ENCODE measurements at regions not wholly inside any gene's neighbourhood (a gene's known extent, or its start where the extent isn't known, plus 50 kb on each side); places are given as distances from the start of the nearest gene placed in this dataset.

GRCh38 chr1:72693899-72694298 is 411.6 kb upstream of the NEGR1 start:
- WGBS (ENCODE audit: insufficient coverage) = 69% methylated on average over 1 of the region's 1 CpG
- Histone ChIP-seq H3K4me1 (ENCODE audit: control insufficient read depth, insufficient read depth, low read length) (no peaks in the 10 kb centered on the region), H3K36me3 (ENCODE audit: control insufficient read depth, insufficient read depth, low read length) (no peaks in the 10 kb centered on the region), H3K4me3 (ENCODE audit: low read depth, low read length) (no peak overlapping the region), H3K27me3 (ENCODE audit: control insufficient read depth, insufficient read depth, low read length) (no peaks in the 10 kb centered on the region), H3K9me3 (ENCODE audit: control insufficient read depth, insufficient read depth, low read length) (peaks cover 5% of the 10 kb centered on the region), H3K27ac (ENCODE audit: low read depth, low read length) (no peak overlapping the region)
- DNase-seq (ENCODE audit: low read depth in 4 of 6, low spot score in 6 of 6) = no peak

DNA sequence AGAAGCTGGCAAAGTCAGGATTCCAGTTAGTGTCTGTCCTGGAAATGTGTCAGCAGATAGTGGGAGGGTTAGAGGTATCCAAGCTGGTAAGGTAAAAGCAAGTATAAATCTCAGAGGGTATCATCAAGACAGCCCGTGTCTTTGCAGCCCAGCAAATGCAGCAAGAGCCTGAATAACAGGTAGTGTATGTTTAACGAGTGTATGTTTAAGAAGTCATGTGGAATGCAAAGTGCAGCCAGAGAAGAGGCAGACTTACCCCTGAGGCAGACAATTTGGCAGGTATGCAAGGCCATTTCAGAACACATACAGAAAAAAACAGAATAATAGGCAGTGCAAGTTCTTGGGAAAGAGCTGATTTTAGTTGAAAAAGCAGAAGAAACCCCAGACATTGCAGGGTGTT is 411.0 kb upstream of the NEGR1 start:
- Histone ChIP-seq H3K27ac (ENCODE audit: low read depth, low read length) (no peak overlapping the region), H3K4me3 (ENCODE audit: low read depth, low read length) (no peak overlapping the region), H3K36me3 (ENCODE audit: control insufficient read depth, insufficient read depth, low read length) (no peaks in the 10 kb centered on the region), H3K27me3 (ENCODE audit: control insufficient read depth, insufficient read depth, low read length) (no peaks in the 10 kb centered on the region), H3K4me1 (ENCODE audit: control insufficient read depth, insufficient read depth, low read length) (no peaks in the 10 kb centered on the region), H3K9me3 (ENCODE audit: control insufficient read depth, insufficient read depth, low read length) (peaks cover 5% of the 10 kb centered on the region)
- DNase-seq (ENCODE audit: low read depth in 4 of 6, low spot score in 6 of 6) = no peak
- 75% methylated on average over 1 of the region's 2 CpGs for WGBS (ENCODE audit: insufficient coverage)

- H3K27ac ChIP-seq (ENCODE audit: low read depth, low read length) = no peak overlapping the region
- no peak for DNase-seq (ENCODE audit: low read depth in 4 of 6, low spot score in 6 of 6)
- H3K4me3 ChIP-seq (ENCODE audit: low read depth, low read length) = no peak overlapping the region
- H3K4me1 ChIP-seq (ENCODE audit: control insufficient read depth, insufficient read depth, low read length) = no peaks in the 10 kb centered on the region
- H3K27me3 ChIP-seq (ENCODE audit: control insufficient read depth, insufficient read depth, low read length) = no peaks in the 10 kb centered on the region
- peaks cover 5% of the 10 kb centered on the region for H3K9me3 ChIP-seq (ENCODE audit: control insufficient read depth, insufficient read depth, low read length)
- H3K36me3 ChIP-seq (ENCODE audit: control insufficient read depth, insufficient read depth, low read length) = no peaks in the 10 kb centered on the region
Observed at GRCh38 chr1:72690871-72691270, 408.5 kb upstream of the NEGR1 start.

- no peaks in the 10 kb centered on the region for H3K9me3 ChIP-seq (ENCODE audit: control insufficient read depth, insufficient read depth, low read length)
- no peak overlapping the region for H3K27ac ChIP-seq (ENCODE audit: low read depth, low read length)
- H3K27me3 ChIP-seq (ENCODE audit: control insufficient read depth, insufficient read depth, low read length) = no peaks in the 10 kb centered on the region
- 54% methylated on average over 2 of the region's 4 CpGs for WGBS (ENCODE audit: insufficient coverage)
- H3K4me1 ChIP-seq (ENCODE audit: control insufficient read depth, insufficient read depth, low read length) = no peaks in the 10 kb centered on the region
- no peak overlapping the region for H3K4me3 ChIP-seq (ENCODE audit: low read depth, low read length)
- DNase-seq (ENCODE audit: low read depth in 4 of 6, low spot score in 6 of 6) = peak in 1 of 6 donors; percentile 1
- H3K36me3 ChIP-seq (ENCODE audit: control insufficient read depth, insufficient read depth, low read length) = no peaks in the 10 kb centered on the region
Observed at GRCh38 chr1:72678683-72679082, 396.3 kb upstream of the NEGR1 start.

DNA sequence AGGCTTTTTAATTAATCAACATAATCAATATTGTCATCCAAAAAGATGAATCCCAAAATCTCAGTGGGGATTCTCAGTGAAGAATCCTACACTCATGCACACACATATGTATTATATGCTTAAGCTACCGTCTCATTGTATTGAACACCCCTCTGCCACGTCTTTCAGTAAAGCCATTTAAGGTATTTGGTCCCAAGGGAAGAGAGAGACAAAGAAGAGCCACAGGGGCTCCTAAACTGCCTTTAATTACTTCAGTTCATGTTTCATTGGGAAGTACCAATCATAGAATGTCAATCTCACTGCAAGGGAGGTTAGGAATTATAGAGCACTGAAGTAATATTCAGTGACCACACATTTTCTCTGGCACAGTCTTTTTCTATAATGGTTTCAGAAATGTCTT is 388.6 kb upstream of the NEGR1 start:
- DNase-seq (ENCODE audit: low read depth in 4 of 6, low spot score in 6 of 6) = no peak
- no peaks in the 10 kb centered on the region for H3K9me3 ChIP-seq (ENCODE audit: control insufficient read depth, insufficient read depth, low read length)
- no peaks in the 10 kb centered on the region for H3K27me3 ChIP-seq (ENCODE audit: control insufficient read depth, insufficient read depth, low read length)
- no peak overlapping the region for H3K4me3 ChIP-seq (ENCODE audit: low read depth, low read length)
- H3K27ac ChIP-seq (ENCODE audit: low read depth, low read length) = no peak overlapping the region
- no peaks in the 10 kb centered on the region for H3K4me1 ChIP-seq (ENCODE audit: control insufficient read depth, insufficient read depth, low read length)
- no CpG with 5 or more reads among the region's 2 CpGs for WGBS (ENCODE audit: insufficient coverage)
- H3K36me3 ChIP-seq (ENCODE audit: control insufficient read depth, insufficient read depth, low read length) = no peaks in the 10 kb centered on the region

DNA sequence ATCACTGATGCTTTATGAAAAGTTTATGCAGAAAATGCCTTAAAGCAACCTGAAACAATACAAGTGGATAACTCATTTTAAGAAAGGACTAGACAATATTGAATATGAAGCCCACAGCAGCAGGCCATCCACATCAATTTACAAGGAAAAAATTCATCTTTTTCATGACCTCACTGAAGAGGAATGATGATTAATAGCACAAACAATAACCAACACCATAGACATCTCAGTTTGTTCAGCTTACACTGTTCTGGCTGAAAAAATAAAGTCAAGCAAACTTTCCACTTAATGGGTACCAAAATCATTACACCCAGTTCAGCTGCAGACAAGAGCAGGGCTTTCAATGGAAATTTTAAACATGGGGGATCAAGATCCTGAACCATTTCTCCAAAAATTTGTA is 380.6 kb upstream of the NEGR1 start:
- Histone ChIP-seq H3K9me3 (ENCODE audit: control insufficient read depth, insufficient read depth, low read length) (no peaks in the 10 kb centered on the region), H3K27ac (ENCODE audit: low read depth, low read length) (no peak overlapping the region), H3K4me3 (ENCODE audit: low read depth, low read length) (no peak overlapping the region), H3K36me3 (ENCODE audit: control insufficient read depth, insufficient read depth, low read length) (no peaks in the 10 kb centered on the region), H3K4me1 (ENCODE audit: control insufficient read depth, insufficient read depth, low read length) (no peaks in the 10 kb centered on the region), H3K27me3 (ENCODE audit: control insufficient read depth, insufficient read depth, low read length) (no peaks in the 10 kb centered on the region)
- DNase-seq (ENCODE audit: low read depth in 4 of 6, low spot score in 6 of 6) = no peak

GRCh38 chr1:72650843-72651435 is 368.6 kb upstream of the NEGR1 start:
- no CpG with 5 or more reads among the region's 5 CpGs for WGBS (ENCODE audit: insufficient coverage)
- Histone ChIP-seq H3K4me3 (ENCODE audit: low read depth, low read length) (no peak overlapping the region), H3K27me3 (ENCODE audit: control insufficient read depth, insufficient read depth, low read length) (no peaks in the 10 kb centered on the region), H3K36me3 (ENCODE audit: control insufficient read depth, insufficient read depth, low read length) (peaks cover 5% of the 10 kb centered on the region), H3K9me3 (ENCODE audit: control insufficient read depth, insufficient read depth, low read length) (no peaks in the 10 kb centered on the region), H3K4me1 (ENCODE audit: control insufficient read depth, insufficient read depth, low read length) (peaks cover 6% of the 10 kb centered on the region), H3K27ac (ENCODE audit: low read depth, low read length) (no peak overlapping the region)
- peak in 3 of 6 donors; percentile 45 to 86 (median 86) for DNase-seq (ENCODE audit: low read depth in 4 of 6, low spot score in 6 of 6)

- no CpG with 5 or more reads among the region's 3 CpGs for WGBS (ENCODE audit: insufficient coverage)
- Histone ChIP-seq H3K27me3 (ENCODE audit: control insufficient read depth, insufficient read depth, low read length) (no peaks in the 10 kb centered on the region), H3K27ac (ENCODE audit: low read depth, low read length) (no peak overlapping the region), H3K4me1 (ENCODE audit: control insufficient read depth, insufficient read depth, low read length) (peaks cover 6% of the 10 kb centered on the region), H3K9me3 (ENCODE audit: control insufficient read depth, insufficient read depth, low read length) (no peaks in the 10 kb centered on the region), H3K4me3 (ENCODE audit: low read depth, low read length) (no peak overlapping the region), H3K36me3 (ENCODE audit: control insufficient read depth, insufficient read depth, low read length) (peaks cover 5% of the 10 kb centered on the region)
- peak in 2 of 6 donors; percentile 62 to 83 for DNase-seq (ENCODE audit: low read depth in 4 of 6, low spot score in 6 of 6)
Observed at GRCh38 chr1:72649991-72650390, 367.7 kb upstream of the NEGR1 start.

DNA sequence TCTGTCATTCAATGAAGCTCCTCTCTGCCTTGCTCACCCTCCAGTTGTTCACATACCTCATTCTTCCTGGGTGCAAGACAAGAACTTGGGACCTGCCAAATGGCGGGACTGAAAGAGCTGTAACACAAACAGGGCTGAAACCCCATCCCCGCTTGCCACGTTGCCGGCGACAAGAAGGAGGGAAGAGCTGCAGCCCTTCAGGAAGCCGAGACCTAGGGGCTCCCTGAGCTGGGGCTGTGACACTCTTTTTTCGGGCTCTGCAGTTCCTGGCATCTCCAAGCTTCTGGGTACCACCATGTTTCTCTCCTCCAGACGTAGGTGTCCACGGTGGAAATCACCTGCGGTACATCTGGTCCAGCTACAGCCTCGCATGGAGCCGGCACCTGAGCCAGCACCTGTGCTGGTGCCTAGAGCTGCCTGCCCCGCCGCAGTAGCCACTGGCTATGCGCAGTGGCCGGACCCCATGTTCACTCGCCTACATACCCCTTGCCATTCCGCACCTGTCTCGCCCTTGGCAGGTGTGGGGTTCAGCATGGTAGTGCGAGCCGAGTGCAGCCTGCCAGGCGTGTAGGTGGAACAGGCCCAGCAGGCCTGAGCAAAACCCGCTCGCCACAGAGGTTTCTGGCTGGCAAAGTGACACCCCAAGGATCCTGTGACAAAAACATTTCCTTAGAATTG is 367.0 kb upstream of the NEGR1 start:
- 91% methylated on average over 22 of the region's 24 CpGs for WGBS (ENCODE audit: insufficient coverage)
- DNase-seq (ENCODE audit: low read depth in 4 of 6, low spot score in 6 of 6) = no peak

DNA sequence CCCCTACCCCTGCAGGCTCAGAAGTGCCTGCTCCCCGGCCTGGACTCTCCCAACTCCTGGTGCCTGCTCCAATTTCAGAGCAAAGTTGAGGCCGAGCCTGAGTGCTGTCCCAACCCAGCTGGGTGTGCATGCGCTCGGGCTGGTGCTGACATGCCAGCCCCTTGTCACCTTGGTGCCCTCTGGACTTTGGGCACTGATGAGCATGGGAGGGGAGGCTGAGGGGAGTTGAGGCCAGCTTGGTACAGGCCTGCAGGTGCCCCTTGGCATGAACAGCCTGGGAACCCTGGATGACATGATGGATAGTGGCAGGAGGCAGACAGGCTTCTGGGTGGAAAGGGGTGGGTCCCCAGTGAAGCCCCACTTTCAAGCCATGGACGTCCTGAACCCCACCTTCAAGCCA is 366.1 kb upstream of the NEGR1 start:
- peaks cover 6% of the 10 kb centered on the region for H3K4me1 ChIP-seq (ENCODE audit: control insufficient read depth, insufficient read depth, low read length)
- no peaks in the 10 kb centered on the region for H3K27me3 ChIP-seq (ENCODE audit: control insufficient read depth, insufficient read depth, low read length)
- H3K27ac ChIP-seq (ENCODE audit: low read depth, low read length) = no peak overlapping the region
- no peak overlapping the region for H3K4me3 ChIP-seq (ENCODE audit: low read depth, low read length)
- H3K9me3 ChIP-seq (ENCODE audit: control insufficient read depth, insufficient read depth, low read length) = no peaks in the 10 kb centered on the region
- 90% methylated on average over 5 of the region's 5 CpGs for WGBS (ENCODE audit: insufficient coverage)
- no peak for DNase-seq (ENCODE audit: low read depth in 4 of 6, low spot score in 6 of 6)
- H3K36me3 ChIP-seq (ENCODE audit: control insufficient read depth, insufficient read depth, low read length) = peaks cover 5% of the 10 kb centered on the region

More for the DNA sequence above, 367.0 kb upstream of the NEGR1 start:
- Histone ChIP-seq H3K27ac (ENCODE audit: low read depth, low read length) (no peak overlapping the region), H3K36me3 (ENCODE audit: control insufficient read depth, insufficient read depth, low read length) (peaks cover 5% of the 10 kb centered on the region), H3K4me1 (ENCODE audit: control insufficient read depth, insufficient read depth, low read length) (peaks cover 6% of the 10 kb centered on the region), H3K9me3 (ENCODE audit: control insufficient read depth, insufficient read depth, low read length) (no peaks in the 10 kb centered on the region), H3K27me3 (ENCODE audit: control insufficient read depth, insufficient read depth, low read length) (no peaks in the 10 kb centered on the region), H3K4me3 (ENCODE audit: low read depth, low read length) (no peak overlapping the region)
